ENCODE measurements at regions not wholly inside any gene's neighbourhood (a gene's known extent, or its start where the extent isn't known, plus 50 kb on each side); places are given as distances from the start of the nearest gene placed in this dataset.

GRCh38 chr5:36450229-36451014, 148.7 kb upstream of the RANBP3L start:
- Mint-ChIP-seq H3K9me3 (ENCODE audit: unreplicated experiment) (no peaks in the 10 kb centered on the region), H3K4me3 (ENCODE audit: unreplicated experiment) (no peak overlapping the region), H3K4me1 (ENCODE audit: unreplicated experiment) (no peaks in the 10 kb centered on the region), H3K27ac (ENCODE audit: unreplicated experiment) (no peak overlapping the region), H3K27me3 (ENCODE audit: unreplicated experiment) (no peaks in the 10 kb centered on the region), H3K36me3 (ENCODE audit: low read depth, unreplicated experiment) (no peaks in the 10 kb centered on the region)
- no peak for TF ChIP-seq CTCF (IDR thresholded peaks at IDR 0.05; ENCODE audit: unreplicated experiment)
- DNase-seq (ENCODE audit: low spot score): no peak

GRCh38 chr5:36452424-36453006, 150.8 kb upstream of the RANBP3L start:
- Mint-ChIP-seq H3K4me1 (ENCODE audit: unreplicated experiment) (peaks cover 2% of the 10 kb centered on the region), H3K4me3 (ENCODE audit: unreplicated experiment) (no peak overlapping the region), H3K27ac (ENCODE audit: unreplicated experiment) (no peak overlapping the region), H3K27me3 (ENCODE audit: unreplicated experiment) (no peaks in the 10 kb centered on the region), H3K9me3 (ENCODE audit: unreplicated experiment) (no peaks in the 10 kb centered on the region), H3K36me3 (ENCODE audit: low read depth, unreplicated experiment) (no peaks in the 10 kb centered on the region)
- DNase-seq (ENCODE audit: low spot score): no peak
- TF ChIP-seq CTCF (IDR thresholded peaks at IDR 0.05; ENCODE audit: unreplicated experiment): no peak

GRCh38 chr5:36457511-36458270, 148.7 kb upstream of the SLC1A3 start:
- H3K4me1 Mint-ChIP-seq (ENCODE audit: unreplicated experiment): peaks cover 9% of the 10 kb centered on the region
- no peak for DNase-seq (ENCODE audit: low spot score)

GRCh38 chr5:36458746-36459145, 147.7 kb upstream of the SLC1A3 start:
- H3K9me3 Mint-ChIP-seq (ENCODE audit: unreplicated experiment): no peaks in the 10 kb centered on the region
- H3K4me3 Mint-ChIP-seq (ENCODE audit: unreplicated experiment): no peak overlapping the region
- no peak for TF ChIP-seq CTCF (IDR thresholded peaks at IDR 0.05; ENCODE audit: unreplicated experiment)
- H3K27me3 Mint-ChIP-seq (ENCODE audit: unreplicated experiment): no peaks in the 10 kb centered on the region
- no peak overlapping the region for H3K27ac Mint-ChIP-seq (ENCODE audit: unreplicated experiment)
- no peak for DNase-seq (ENCODE audit: low spot score)
- peaks cover 9% of the 10 kb centered on the region for H3K4me1 Mint-ChIP-seq (ENCODE audit: unreplicated experiment)
- no peaks in the 10 kb centered on the region for H3K36me3 Mint-ChIP-seq (ENCODE audit: low read depth, unreplicated experiment)

More at GRCh38 chr5:36457511-36458270, 148.7 kb upstream of the SLC1A3 start:
- no peaks in the 10 kb centered on the region for H3K36me3 Mint-ChIP-seq (ENCODE audit: low read depth, unreplicated experiment)
- H3K27me3 Mint-ChIP-seq (ENCODE audit: unreplicated experiment): no peaks in the 10 kb centered on the region
- H3K27ac Mint-ChIP-seq (ENCODE audit: unreplicated experiment): no peak overlapping the region
- H3K4me3 Mint-ChIP-seq (ENCODE audit: unreplicated experiment): no peak overlapping the region
- TF ChIP-seq CTCF (IDR thresholded peaks at IDR 0.05; ENCODE audit: unreplicated experiment): no peak
- no peaks in the 10 kb centered on the region for H3K9me3 Mint-ChIP-seq (ENCODE audit: unreplicated experiment)
